Thoracic aorta (tissue), 2 donors: ENCODE measurements at regions not wholly inside any gene's neighbourhood (a gene's known extent, or its start where the extent isn't known, plus 50 kb on each side); places are given as distances from the start of the nearest gene placed in this dataset.
A peak's percentile ranks its signal among the peaks of the same experiment; 100 is the strongest.

Experiments used
- ATAC-seq: fragments of 150-250 bp; one replicate; pipeline ENCODE4 v1.8.0; 2017; ENCODE audit warnings: low read depth; ENCODE audit not compliant: insufficient number of reproducible peaks, low FRiP score
- DNase-seq: peaks from one replicate; pipeline ENCODE4 v3.0.0-alpha.2; 2020; ENCODE audit warnings: low spot score
- H3K27ac ChIP-seq, 2 donors: fragments of 200-600 bp; sonication (generic); 1 replicate in 1 of 2; 2 replicates in 1 of 2; pipeline ENCODE4 v1.5.1; 2016; ENCODE audit warnings: mild to moderate bottlenecking in 2 of 2, moderate library complexity in 2 of 2
- H3K27me3 ChIP-seq: fragments of 200-600 bp; sonication (generic); replicated peaks from 2 replicates; pipeline ENCODE4 v1.6.0; 2016; ENCODE audit warnings: mild to moderate bottlenecking; ENCODE audit not compliant: insufficient read depth
- H3K36me3 ChIP-seq: fragments of 200-600 bp; sonication (generic); one replicate; pipeline ENCODE4 v1.5.1; 2016
- H3K4me1 ChIP-seq, 2 donors: fragments of 200-600 bp; sonication (generic); 1 replicate in 1 of 2; 2 replicates in 1 of 2; pipeline versions ENCODE4 v1.5.1 to v1.6.0; 2016; ENCODE audit warnings: low read depth in 2 of 2, mild to moderate bottlenecking in 1 of 2; ENCODE audit not compliant: control insufficient read depth in 1 of 2
- H3K4me3 ChIP-seq: fragments of 200-600 bp; sonication (generic); 2 replicates; pipeline ENCODE4 v1.5.1; 2016; ENCODE audit warnings: mild to moderate bottlenecking
- H3K9me3 ChIP-seq: fragments of 200-600 bp; sonication (generic); 2 replicates; pipeline ENCODE4 v1.5.1; 2016
- TF ChIP-seq, protein P1 (sequence below): fragments of 200-600 bp; sonication (generic); IDR thresholded peaks from one replicate; pipeline ENCODE4 v1.5.1; 2019; ENCODE audit warnings: antibody characterized with exemption

DNA sequence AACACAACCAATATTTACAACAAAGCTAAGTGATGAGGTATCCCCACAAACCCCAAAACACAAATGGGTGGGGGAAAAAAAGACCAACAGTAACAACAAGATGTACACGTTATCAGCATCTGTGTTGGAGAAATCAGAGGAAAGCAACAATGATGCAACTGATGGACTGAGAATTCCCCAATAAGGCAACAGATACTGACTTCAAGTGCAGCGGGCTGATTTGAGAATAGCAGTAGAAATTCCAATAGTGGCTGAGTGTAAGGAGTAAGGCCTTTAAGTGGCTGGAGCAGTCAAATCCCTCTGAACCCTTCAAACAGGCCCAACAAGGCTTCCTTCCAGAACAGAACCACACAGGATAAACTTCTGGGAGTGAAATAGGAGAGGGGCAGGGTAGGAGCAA is 97.6 kb downstream of the TM2D1 start:
- H3K27ac ChIP-seq, result no peak overlapping the region
- DNase-seq (no peak), ATAC-seq (no peak)
- no peaks in the 10 kb centered on the region for H3K36me3 ChIP-seq
- H3K4me1 ChIP-seq, result no peaks in the 10 kb centered on the region
- no peaks in the 10 kb centered on the region for H3K9me3 ChIP-seq
- no peaks in the 10 kb centered on the region for H3K27me3 ChIP-seq
- H3K4me3 ChIP-seq, result no peak overlapping the region
- TF ChIP-seq, protein P1, sequence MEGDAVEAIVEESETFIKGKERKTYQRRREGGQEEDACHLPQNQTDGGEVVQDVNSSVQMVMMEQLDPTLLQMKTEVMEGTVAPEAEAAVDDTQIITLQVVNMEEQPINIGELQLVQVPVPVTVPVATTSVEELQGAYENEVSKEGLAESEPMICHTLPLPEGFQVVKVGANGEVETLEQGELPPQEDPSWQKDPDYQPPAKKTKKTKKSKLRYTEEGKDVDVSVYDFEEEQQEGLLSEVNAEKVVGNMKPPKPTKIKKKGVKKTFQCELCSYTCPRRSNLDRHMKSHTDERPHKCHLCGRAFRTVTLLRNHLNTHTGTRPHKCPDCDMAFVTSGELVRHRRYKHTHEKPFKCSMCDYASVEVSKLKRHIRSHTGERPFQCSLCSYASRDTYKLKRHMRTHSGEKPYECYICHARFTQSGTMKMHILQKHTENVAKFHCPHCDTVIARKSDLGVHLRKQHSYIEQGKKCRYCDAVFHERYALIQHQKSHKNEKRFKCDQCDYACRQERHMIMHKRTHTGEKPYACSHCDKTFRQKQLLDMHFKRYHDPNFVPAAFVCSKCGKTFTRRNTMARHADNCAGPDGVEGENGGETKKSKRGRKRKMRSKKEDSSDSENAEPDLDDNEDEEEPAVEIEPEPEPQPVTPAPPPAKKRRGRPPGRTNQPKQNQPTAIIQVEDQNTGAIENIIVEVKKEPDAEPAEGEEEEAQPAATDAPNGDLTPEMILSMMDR, result no peak

DNA sequence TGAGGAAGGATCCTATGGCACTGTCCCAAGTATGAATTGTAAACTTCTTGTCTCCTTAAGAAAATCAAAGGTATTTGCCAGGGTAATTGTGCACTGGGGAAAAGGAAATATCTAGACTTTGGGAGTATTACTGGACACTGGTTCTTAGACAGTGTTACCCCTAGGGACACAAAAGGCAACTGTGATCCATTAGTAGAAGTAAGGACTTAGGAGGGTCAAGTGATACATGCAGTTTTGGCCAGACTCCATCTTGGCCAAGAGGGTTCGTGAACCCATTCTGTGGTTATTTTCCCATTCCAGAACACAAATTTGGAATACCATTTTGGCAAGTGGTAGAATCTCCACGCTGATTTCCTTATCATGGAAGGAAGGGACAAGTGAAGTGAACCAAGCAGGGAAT is 98.1 kb downstream of the TM2D1 start:
- H3K9me3 ChIP-seq, result no peaks in the 10 kb centered on the region
- H3K36me3 ChIP-seq, result no peaks in the 10 kb centered on the region
- peak; percentile 32 for ATAC-seq
- no peaks in the 10 kb centered on the region for H3K4me1 ChIP-seq
- H3K27me3 ChIP-seq, result no peaks in the 10 kb centered on the region
- DNase-seq, result no peak
- H3K4me3 ChIP-seq, result no peak overlapping the region
- TF ChIP-seq, protein P1, result no peak
- no peak overlapping the region for H3K27ac ChIP-seq

DNA sequence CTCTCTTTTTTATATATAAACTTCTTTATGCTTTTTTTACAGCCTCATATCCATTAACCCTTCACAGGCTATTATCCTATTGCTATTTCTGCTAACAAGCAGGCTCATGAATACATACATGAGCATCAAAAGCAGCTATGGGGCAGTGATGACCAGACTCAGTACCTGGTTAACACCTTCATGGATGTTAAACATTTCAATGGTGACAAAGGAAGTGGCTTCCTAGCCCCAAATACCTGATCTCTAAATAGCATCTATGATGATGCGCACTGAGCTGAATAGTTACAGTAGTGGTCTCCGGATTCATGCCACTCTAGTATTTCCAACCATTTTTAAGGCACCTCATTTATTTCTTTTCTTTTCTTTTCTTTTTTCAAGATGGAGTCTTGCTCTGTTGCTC is 101.1 kb downstream of the TM2D1 start:
- no peak for ATAC-seq

DNA sequence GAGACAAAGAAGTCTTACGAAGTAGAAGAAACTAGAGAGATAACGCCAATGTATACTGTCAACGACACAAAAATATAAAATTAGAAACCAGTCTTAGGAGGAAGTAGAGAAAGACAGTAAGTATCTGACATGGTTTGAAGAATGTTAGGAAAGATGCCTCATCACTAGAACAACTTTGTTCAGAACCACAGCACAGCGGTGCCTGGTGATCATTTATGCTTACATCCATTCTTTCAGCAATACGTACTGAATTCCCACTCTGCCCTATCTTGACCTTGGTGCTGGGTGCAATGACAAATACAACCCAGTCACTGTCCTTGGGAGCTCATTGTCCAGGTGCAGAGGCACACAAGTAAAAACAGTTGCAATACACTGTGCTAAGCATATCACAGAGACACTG is 104.4 kb downstream of the TM2D1 start:
- Histone ChIP-seq H3K4me3 (no peak overlapping the region), H3K36me3 (no peaks in the 10 kb centered on the region), H3K4me1 (peaks cover 0 to 7% of the 10 kb centered on the region in 2 donors), H3K9me3 (no peaks in the 10 kb centered on the region), H3K27ac (no peak overlapping the region), H3K27me3 (no peaks in the 10 kb centered on the region)
- ATAC-seq (no peak), DNase-seq (no peak)
- TF ChIP-seq, protein P1, result no peak

More for the DNA sequence above, 101.1 kb downstream of the TM2D1 start:
- Histone ChIP-seq H3K9me3 (no peaks in the 10 kb centered on the region), H3K4me1 (no peaks in the 10 kb centered on the region), H3K36me3 (no peaks in the 10 kb centered on the region), H3K4me3 (no peak overlapping the region), H3K27ac (no peak overlapping the region), H3K27me3 (no peaks in the 10 kb centered on the region)
- DNase-seq, result no peak
- TF ChIP-seq, protein P1, result no peak

DNA sequence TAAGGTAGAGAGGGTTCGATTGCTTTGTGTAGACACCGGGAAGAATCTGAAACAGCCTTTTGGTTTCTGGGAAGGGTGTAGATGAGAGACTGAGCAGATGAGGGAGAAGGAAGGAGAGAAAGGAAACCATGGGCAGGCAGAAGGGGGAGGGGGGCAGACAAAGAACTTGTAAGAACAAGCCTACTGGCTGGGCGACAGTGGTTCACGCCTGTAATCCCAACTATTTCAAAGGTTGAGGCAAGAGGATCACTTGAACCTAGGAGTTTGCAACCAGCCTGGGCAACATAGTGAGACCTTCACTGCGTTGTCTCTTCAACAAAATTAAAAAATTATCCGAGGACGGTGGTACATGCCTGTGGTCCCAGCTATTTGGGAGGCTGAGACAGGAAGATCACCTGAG is 106.2 kb downstream of the TM2D1 start:
- ATAC-seq (no peak), DNase-seq (no peak)
- no peak overlapping the region for H3K27ac ChIP-seq
- no peaks in the 10 kb centered on the region for H3K36me3 ChIP-seq
- no peak overlapping the region for H3K4me3 ChIP-seq
- H3K27me3 ChIP-seq, result no peaks in the 10 kb centered on the region
- TF ChIP-seq, protein P1, result no peak
- H3K4me1 ChIP-seq, result peaks cover 0 to 7% of the 10 kb centered on the region in 2 donors
- H3K9me3 ChIP-seq, result no peaks in the 10 kb centered on the region
